Bronchial epithelial cell (primary cell): ENCODE measurements at regions not wholly inside any gene's neighbourhood (a gene's known extent, or its start where the extent isn't known, plus 50 kb on each side); places are given as distances from the start of the nearest gene placed in this dataset.
A peak's percentile ranks its signal among the peaks of the same experiment; 100 is the strongest.

Source experiments
- DNase-seq: peaks from one replicate; pipeline ENCODE4 v3.0.0-alpha.2; 2010; ENCODE audit warnings: low read depth
- FAIRE-seq: peaks from 2 replicates; lab custom pipeline; 2011; peaks lifted over from hg19 to GRCh38; lab: Jason Lieb, UNC
- H3K27me3 ChIP-seq: 2 replicates; pipeline ENCODE4 v1.5.1; 2011; ENCODE audit warnings: low read length; ENCODE audit not compliant: control insufficient read depth, insufficient read depth
- H3K36me3 ChIP-seq: 2 replicates; pipeline ENCODE4 v1.5.1; 2011; ENCODE audit warnings: low read length; ENCODE audit not compliant: control insufficient read depth, insufficient read depth
- H3K4me3 ChIP-seq: 2 replicates; pipeline ENCODE4 v1.5.1; 2011; ENCODE audit warnings: mild to moderate bottlenecking, low read depth, low read length, control low read depth
- CTCF ChIP-seq: IDR thresholded peaks from 2 replicates; pipeline ENCODE4 v1.5.1; 2011; ENCODE audit warnings: mild to moderate bottlenecking, moderate library complexity, low read length, control low read depth, inconsistent platforms; ENCODE audit not compliant: insufficient read depth, severe bottlenecking

GRCh38 chr7:32167815-32168214 is 97.6 kb upstream of the PDE1C start:
- Histone ChIP-seq H3K4me3 (no peak overlapping the region), H3K36me3 (no peaks in the 10 kb centered on the region), H3K27me3 (no peaks in the 10 kb centered on the region)
- FAIRE-seq = no peak
- no peak for DNase-seq
- no peak for TF ChIP-seq CTCF

GRCh38 chr7:32167256-32167655 is 97.0 kb upstream of the PDE1C start:
- no peak for FAIRE-seq
- TF ChIP-seq CTCF = no peak

GRCh38 chr7:32164341-32164996 is 94.3 kb upstream of the PDE1C start:
- Histone ChIP-seq H3K36me3 (no peaks in the 10 kb centered on the region), H3K4me3 (no peak overlapping the region), H3K27me3 (no peaks in the 10 kb centered on the region)
- TF ChIP-seq CTCF = peak; percentile 68
- DNase-seq (peak; percentile 72), FAIRE-seq (no peak)

More at GRCh38 chr7:32167256-32167655, 97.0 kb upstream of the PDE1C start:
- no peak for DNase-seq
- no peak overlapping the region for H3K4me3 ChIP-seq
- no peaks in the 10 kb centered on the region for H3K27me3 ChIP-seq
- H3K36me3 ChIP-seq = no peaks in the 10 kb centered on the region

- TF ChIP-seq CTCF = no peak
- FAIRE-seq = no peak
- no peaks in the 10 kb centered on the region for H3K36me3 ChIP-seq
- no peak overlapping the region for H3K4me3 ChIP-seq
- no peaks in the 10 kb centered on the region for H3K27me3 ChIP-seq
- no peak for DNase-seq
Observed at GRCh38 chr7:32163896-32164295, 93.7 kb upstream of the PDE1C start.

GRCh38 chr7:32163141-32163806 is 93.1 kb upstream of the PDE1C start:
- H3K4me3 ChIP-seq = no peak overlapping the region
- FAIRE-seq (no peak), DNase-seq (peak; percentile 84)
- H3K27me3 ChIP-seq = no peaks in the 10 kb centered on the region
- TF ChIP-seq CTCF = no peak
- no peaks in the 10 kb centered on the region for H3K36me3 ChIP-seq
